GM12874 (cell line): ENCODE measurements at regions not wholly inside any gene's neighbourhood (a gene's known extent, or its start where the extent isn't known, plus 50 kb on each side); places are given as distances from the start of the nearest gene placed in this dataset.

Source experiments
- CTCF ChIP-seq: IDR thresholded peaks from 2 replicates; pipeline ENCODE4 v1.5.1; 2011; ENCODE audit warnings: low read depth, mild to moderate bottlenecking, control low read depth, low read length, moderate library complexity; ENCODE audit not compliant: insufficient read depth

GRCh38 chr10:118908557-118909256 is 120.8 kb upstream of the NANOS1 start:
- TF ChIP-seq CTCF, result no peak

DNA sequence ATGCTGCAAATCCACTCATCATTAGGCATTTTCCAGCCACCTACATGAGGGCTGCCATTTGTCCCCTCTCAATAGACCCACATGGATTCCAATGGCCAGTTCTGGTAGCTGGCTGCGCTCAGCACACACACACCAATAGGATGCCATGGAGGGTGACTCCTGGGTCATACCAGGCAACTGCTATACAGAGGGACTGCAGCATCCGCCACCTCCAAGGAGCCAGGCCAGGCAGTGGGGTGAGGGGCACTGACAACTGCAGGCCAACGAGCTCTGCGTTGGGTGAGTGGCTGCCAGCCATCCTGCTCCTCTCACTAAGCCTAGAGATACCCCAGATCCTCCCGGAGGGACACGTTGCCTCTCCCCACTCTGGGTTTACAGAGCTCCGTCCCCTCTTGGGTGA is 118.8 kb upstream of the NANOS1 start:
- TF ChIP-seq CTCF, result no peak

GRCh38 chr10:118911363-118911762 is 118.2 kb upstream of the NANOS1 start:
- TF ChIP-seq CTCF, result no peak

DNA sequence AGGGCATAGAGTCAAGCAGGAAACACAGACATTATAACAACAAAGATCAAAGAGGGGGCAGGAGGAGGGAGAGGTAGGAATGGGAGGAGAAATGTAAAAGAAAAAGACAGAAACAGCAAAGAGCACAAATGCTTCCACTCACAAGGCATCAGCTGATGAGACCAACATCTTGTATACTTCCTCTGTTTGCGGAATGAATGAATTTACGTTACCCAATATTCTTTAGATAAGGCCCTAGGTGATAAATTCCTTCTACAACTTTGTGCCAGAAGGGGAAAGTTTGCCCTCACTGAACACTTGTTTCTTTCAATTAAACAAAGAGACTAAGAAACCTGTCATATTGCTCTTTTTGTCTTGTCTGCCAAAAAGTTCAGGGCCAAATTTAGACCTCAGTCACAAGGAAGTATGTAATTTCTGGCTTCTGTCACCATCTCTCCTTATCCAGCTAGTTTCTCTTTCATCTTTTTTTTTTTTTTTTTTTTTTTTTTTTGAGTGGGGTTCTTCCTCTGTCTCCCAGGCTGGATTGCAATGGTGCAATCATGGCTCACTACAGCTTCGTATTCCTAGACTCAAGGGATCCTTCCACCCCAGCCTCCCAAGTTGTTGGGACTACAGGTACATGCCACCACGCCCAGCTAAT is 116.4 kb upstream of the NANOS1 start:
- no peak for TF ChIP-seq CTCF

GRCh38 chr10:118913825-118914224 is 115.7 kb upstream of the NANOS1 start:
- TF ChIP-seq CTCF, result no peak

DNA sequence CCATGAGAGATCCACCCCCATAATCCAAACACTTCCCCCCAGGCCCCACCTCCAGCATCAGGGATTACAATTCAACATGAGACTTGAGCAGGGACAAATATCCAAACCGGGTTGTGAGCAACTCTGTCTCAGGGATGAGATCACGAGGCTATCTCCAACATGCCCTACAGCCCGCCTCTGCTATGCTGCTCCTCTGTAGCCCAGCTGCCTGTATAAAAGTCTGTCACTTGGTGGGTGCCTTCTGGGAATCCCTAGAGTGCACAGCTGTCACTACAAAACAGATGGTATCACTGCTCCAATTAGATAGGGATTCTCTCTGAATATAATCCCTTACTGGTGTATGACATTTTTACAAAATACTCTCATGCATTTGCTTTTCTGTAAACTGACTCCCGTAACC is 114.9 kb upstream of the NANOS1 start:
- TF ChIP-seq CTCF, result no peak

- no peak for TF ChIP-seq CTCF
These were observed 114.4 kb upstream of the NANOS1 start for GRCh38 chr10:118915161-118915560.
